ENCODE measurements at regions not wholly inside any gene's neighbourhood (a gene's known extent, or its start where the extent isn't known, plus 50 kb on each side); places are given as distances from the start of the nearest gene placed in this dataset.

GRCh38 chr1:94321662-94322061 is 84.3 kb upstream of the ARHGAP29 start:
- TF ChIP-seq CTCF (IDR thresholded peaks at IDR 0.05) (no peak), EP300 (IDR thresholded peaks at IDR 0.05) (no peak), POLR2AphosphoS5 (IDR thresholded peaks at IDR 0.05) (no peak)

All from esophagus muscularis mucosa (tissue), 4 donors.